T-helper 2 cell treated with Interferon-gamma antibody and Interleukin-4, amounts not matched to agents 5 μg/mL and 100 μg/mL, for 36 hours (primary cell): ENCODE measurements at regions not wholly inside any gene's neighbourhood (a gene's known extent, or its start where the extent isn't known, plus 50 kb on each side); places are given as distances from the start of the nearest gene placed in this dataset.
A peak's percentile ranks its signal among the peaks of the same experiment; 100 is the strongest.

Experiments used
- DNase-seq: peaks from one replicate; pipeline ENCODE4 v3.0.0; 2021; ENCODE audit warnings: low spot score
- H3K27ac Mint-ChIP-seq: one replicate; pipeline ENCODE4 v1.8.0; 2021; ENCODE audit warnings: mild to moderate bottlenecking, mixed read lengths
- H3K27me3 Mint-ChIP-seq: one replicate; pipeline ENCODE4 v1.8.0; 2021; ENCODE audit warnings: low read depth, mixed read lengths
- H3K36me3 Mint-ChIP-seq: one replicate; pipeline ENCODE4 v1.8.0; 2021; ENCODE audit warnings: low read depth, mixed read lengths
- H3K4me1 Mint-ChIP-seq: one replicate; pipeline ENCODE4 v1.8.0; 2021; ENCODE audit warnings: low read depth, mixed read lengths
- H3K4me3 Mint-ChIP-seq: one replicate; pipeline ENCODE4 v1.8.0; 2022; ENCODE audit warnings: mild to moderate bottlenecking, moderate library complexity, mixed read lengths
- H3K9me3 Mint-ChIP-seq: one replicate; pipeline ENCODE4 v1.8.0; 2021; ENCODE audit warnings: mixed read lengths

DNA sequence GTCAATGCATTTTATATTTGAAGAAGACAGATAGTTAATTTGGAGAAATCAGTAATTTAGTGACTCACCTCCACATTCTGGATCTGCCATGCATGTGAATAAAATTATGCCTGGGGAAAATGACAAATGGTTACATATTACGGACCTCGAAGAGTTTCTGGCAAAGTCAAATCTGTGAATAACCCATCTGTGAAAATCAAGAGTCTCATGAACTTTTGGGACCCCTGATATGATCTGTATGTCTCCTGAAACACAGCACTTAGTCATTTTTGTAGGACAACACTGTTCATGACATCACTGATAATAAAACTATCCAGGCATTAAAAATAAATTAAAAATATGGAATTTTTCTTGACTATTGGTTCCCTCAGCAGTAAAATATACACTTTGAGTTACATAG, 584.5 kb downstream of the TLE4 start:
- Mint-ChIP-seq H3K27ac (no peak overlapping the region), H3K4me1 (no peaks in the 10 kb centered on the region), H3K27me3 (no peaks in the 10 kb centered on the region), H3K9me3 (peaks cover 8% of the 10 kb centered on the region), H3K36me3 (no peaks in the 10 kb centered on the region), H3K4me3 (no peak overlapping the region)
- DNase-seq: no peak

DNA sequence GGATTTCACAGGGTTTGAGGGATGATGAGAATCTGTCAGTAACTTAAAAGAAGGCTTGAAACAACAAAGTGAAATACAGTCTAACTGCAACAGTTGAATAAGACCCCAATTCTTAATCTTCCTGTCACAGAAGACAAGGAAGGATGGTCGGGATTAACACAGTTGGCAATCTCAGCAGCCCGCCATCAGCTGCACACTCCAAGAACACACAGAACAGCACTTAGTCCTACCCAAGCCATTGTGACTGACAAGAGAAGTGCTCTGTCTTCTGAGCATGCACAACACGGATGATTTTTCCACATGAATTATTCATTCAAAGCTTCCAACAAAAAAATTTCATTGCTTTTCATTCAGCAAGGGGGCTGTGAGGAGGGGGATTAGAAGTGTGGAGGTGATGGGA, 576.1 kb downstream of the TLE4 start:
- Mint-ChIP-seq H3K27ac (no peak overlapping the region), H3K4me1 (no peaks in the 10 kb centered on the region), H3K9me3 (peaks cover 13% of the 10 kb centered on the region), H3K4me3 (no peak overlapping the region), H3K36me3 (no peaks in the 10 kb centered on the region), H3K27me3 (no peaks in the 10 kb centered on the region)
- DNase-seq: no peak

DNA sequence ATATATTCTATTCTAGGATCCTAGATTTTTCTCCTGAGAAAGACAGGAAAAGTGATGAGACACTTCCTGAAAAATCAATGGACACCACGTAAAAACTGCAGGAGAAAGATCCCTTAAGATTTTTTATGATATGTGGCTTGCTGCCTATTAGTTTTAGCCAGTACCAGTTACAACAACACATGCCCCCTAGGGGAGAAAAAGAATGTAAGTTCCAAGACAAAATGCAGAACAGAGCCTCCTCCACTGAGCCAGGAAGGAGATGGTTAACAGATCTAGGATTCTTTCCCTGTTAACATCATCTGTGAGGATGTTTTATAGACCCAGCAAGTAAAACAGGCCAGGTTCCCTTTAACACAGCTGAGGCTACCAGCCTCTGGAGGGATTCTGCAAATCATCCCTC, 574.7 kb downstream of the TLE4 start:
- H3K27ac Mint-ChIP-seq: no peak overlapping the region
- H3K4me3 Mint-ChIP-seq: no peak overlapping the region
- peaks cover 13% of the 10 kb centered on the region for H3K9me3 Mint-ChIP-seq
- H3K27me3 Mint-ChIP-seq: no peaks in the 10 kb centered on the region
- H3K4me1 Mint-ChIP-seq: no peaks in the 10 kb centered on the region
- H3K36me3 Mint-ChIP-seq: no peaks in the 10 kb centered on the region
- DNase-seq: no peak

DNA sequence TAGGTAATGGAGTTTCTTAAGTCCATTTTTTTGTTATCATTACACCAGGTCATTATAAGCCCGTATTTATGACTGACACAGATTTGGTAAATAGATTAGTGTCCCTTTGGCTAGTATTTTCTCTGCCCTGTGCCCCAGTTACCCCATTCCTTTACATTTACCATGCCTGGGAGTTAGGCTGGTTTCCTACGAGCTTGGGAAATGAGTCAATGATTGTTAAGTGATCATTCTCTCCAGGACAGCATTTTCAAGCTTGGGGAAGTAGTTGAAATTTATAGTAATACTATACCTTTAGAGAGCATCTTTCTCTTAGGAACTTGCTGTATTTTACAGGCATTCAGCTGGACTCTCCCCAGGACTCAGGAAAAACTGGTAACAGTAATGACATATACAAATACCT, 573.1 kb downstream of the TLE4 start:
- Mint-ChIP-seq H3K9me3 (peaks cover 7% of the 10 kb centered on the region), H3K4me1 (no peaks in the 10 kb centered on the region), H3K27ac (no peak overlapping the region), H3K36me3 (no peaks in the 10 kb centered on the region), H3K27me3 (no peaks in the 10 kb centered on the region), H3K4me3 (no peak overlapping the region)
- DNase-seq: no peak

DNA sequence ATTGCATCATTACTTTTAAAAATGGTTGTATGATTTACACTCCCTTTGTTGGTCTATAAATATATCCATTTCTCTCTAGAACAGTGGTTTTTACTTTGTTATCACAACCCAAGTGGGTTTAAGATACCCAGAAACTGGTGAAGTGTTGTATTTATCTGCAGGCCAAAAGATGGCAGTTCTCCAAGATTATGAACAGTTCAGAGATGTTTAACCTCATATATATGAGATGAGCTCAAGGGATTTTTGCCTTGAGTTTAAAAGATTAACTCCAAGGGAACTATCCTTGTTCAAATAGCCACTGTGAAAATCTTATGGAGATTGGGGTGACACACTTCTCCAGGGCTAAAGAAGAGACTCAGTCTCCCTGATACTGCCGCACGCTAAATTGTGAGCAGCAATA, 572.6 kb downstream of the TLE4 start:
- H3K27me3 Mint-ChIP-seq: no peaks in the 10 kb centered on the region
- DNase-seq: no peak
- H3K9me3 Mint-ChIP-seq: peaks cover 2% of the 10 kb centered on the region
- no peaks in the 10 kb centered on the region for H3K36me3 Mint-ChIP-seq
- no peak overlapping the region for H3K27ac Mint-ChIP-seq
- no peak overlapping the region for H3K4me3 Mint-ChIP-seq
- no peaks in the 10 kb centered on the region for H3K4me1 Mint-ChIP-seq

DNA sequence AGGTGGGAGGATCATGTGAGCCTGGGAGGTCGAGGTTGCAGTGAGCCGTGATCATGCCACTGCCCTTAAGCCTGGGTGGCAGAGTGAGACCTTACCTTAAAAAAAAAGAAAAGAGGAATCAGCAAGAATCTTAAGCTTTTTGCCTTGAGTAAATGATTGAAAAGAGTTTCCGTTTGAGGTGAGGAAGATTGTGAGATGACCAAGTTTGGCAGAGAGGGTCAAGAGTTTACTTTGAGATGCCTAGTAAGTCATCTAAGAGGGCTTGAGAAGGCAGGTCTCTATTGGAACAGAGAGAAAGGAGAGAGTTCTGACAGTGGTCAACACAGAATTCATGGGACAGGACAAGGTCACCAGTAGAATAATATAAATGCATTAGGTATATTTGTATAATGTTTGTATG, 572.1 kb downstream of the TLE4 start:
- Mint-ChIP-seq H3K9me3 (no peaks in the 10 kb centered on the region), H3K27ac (no peak overlapping the region), H3K4me3 (no peak overlapping the region), H3K36me3 (no peaks in the 10 kb centered on the region), H3K27me3 (no peaks in the 10 kb centered on the region), H3K4me1 (no peaks in the 10 kb centered on the region)
- no peak for DNase-seq

DNA sequence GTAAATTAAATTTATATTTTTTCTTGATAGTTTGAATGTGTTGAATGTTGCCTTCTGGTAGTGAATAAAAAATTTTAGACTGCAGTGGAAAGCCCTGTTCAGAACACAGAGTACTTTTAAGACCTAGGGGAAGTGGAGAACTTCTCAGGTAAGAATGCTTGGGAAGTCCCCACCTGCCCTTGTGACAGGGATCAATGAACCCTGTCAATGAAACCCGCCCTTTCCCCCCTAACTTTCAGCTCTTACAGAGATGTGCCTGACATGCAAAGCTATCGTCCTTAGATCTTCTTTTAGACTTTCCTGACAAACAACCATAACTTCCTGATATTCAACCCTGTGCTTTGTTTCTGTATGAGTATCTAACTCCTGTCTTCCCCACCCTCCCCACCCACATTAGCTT, 562.7 kb downstream of the TLE4 start:
- Mint-ChIP-seq H3K36me3 (no peaks in the 10 kb centered on the region), H3K4me1 (peaks cover 5% of the 10 kb centered on the region), H3K27me3 (no peaks in the 10 kb centered on the region), H3K27ac (no peak overlapping the region), H3K9me3 (no peaks in the 10 kb centered on the region), H3K4me3 (peak overlapping the region; percentile 24)
- DNase-seq: no peak

DNA sequence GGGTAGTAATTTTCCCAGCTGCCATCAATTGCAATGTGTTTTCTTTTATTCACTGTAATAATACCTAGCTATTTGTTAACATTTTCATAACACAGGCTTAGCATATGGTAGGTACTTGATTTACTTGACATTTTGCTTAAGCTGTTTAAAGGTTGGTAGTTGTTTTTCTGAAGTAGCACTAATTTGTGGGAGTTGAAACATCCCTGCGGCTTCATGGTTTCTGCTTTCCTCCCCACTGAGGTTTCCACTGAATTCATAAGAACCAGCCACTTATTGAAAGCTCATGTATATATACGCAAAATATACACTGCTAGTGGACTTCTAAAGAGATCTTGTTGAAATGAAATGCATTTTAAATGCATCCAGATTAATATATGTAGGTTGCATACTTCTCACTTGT, 559.9 kb downstream of the TLE4 start:
- Mint-ChIP-seq H3K27ac (no peak overlapping the region), H3K9me3 (no peaks in the 10 kb centered on the region), H3K36me3 (no peaks in the 10 kb centered on the region), H3K27me3 (no peaks in the 10 kb centered on the region), H3K4me1 (peaks cover 5% of the 10 kb centered on the region), H3K4me3 (no peak overlapping the region)
- DNase-seq: no peak

DNA sequence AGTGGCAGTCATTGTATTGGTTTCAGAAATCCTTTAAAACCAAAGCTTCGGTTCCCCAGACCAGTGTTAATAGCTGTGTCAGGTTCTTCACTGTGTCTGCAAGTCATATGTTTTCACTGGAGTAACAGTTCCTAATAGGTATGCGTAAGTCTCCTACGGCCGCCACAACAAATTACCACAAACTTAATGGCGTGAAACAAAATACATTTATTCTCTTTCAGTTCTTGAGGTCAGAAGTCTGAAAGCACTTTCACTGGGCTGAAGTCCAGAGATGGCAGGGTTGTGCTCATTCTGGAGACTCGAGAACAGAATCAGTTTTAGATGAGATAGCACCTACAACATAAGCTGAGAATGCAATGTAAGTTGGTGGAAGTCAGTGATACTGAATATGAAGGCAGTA, 556.2 kb downstream of the TLE4 start:
- no peaks in the 10 kb centered on the region for H3K36me3 Mint-ChIP-seq

DNA sequence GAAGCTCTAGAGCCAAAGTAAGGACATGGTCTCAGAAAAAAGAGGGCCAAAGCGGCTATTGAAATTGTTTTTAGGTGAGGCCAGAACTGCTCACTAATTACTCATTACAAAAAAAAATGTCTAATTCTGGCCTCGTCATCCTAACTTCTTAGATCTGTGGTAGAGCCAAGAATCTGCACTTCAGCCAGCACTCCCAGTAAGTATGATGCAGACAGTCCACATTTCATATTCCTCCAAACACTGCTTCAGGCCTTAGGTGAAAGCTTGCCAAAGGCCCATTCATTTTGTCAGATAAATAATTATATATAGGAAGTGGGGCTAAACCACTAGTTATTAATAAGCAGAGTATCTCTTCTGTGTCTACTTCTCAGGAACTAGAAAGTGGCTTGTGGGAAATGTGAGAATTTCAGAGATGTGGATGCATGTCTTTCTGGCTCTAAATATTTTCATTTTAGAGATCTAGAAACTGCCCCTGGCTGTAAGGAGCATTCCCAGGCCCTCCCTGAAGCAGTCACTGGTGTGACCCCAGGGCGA, 554.0 kb downstream of the TLE4 start:
- Mint-ChIP-seq H3K9me3 (no peaks in the 10 kb centered on the region), H3K4me1 (no peaks in the 10 kb centered on the region), H3K27ac (no peak overlapping the region), H3K36me3 (no peaks in the 10 kb centered on the region), H3K4me3 (no peak overlapping the region), H3K27me3 (no peaks in the 10 kb centered on the region)
- no peak for DNase-seq

More for the DNA sequence above, 556.2 kb downstream of the TLE4 start:
- Mint-ChIP-seq H3K4me3 (no peak overlapping the region), H3K27ac (no peak overlapping the region), H3K9me3 (no peaks in the 10 kb centered on the region), H3K4me1 (no peaks in the 10 kb centered on the region), H3K27me3 (no peaks in the 10 kb centered on the region)
- no peak for DNase-seq

DNA sequence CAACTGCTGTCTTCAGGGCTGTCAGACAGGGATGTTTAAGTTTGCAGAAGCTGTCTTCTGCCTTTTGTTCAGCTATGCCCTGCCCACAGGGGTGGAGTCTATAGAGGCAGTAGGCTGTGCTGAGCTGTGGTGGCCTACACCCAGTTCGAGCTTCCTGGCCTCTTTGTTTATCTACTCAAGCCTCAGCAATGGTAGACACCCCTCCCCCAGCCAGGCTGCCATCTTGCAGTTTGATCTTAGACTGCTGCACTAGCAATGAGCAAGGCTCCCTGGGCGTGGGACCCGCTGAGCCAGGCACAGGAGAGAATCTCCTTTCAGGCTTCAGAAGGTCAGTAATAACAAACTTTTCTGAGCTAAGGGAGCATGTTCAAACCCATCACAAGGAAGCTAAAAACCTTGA, 545.3 kb downstream of the TLE4 start:
- Mint-ChIP-seq H3K4me1 (no peaks in the 10 kb centered on the region), H3K27ac (no peak overlapping the region), H3K9me3 (peaks cover 10% of the 10 kb centered on the region), H3K27me3 (no peaks in the 10 kb centered on the region), H3K4me3 (no peak overlapping the region), H3K36me3 (no peaks in the 10 kb centered on the region)
- no peak for DNase-seq

DNA sequence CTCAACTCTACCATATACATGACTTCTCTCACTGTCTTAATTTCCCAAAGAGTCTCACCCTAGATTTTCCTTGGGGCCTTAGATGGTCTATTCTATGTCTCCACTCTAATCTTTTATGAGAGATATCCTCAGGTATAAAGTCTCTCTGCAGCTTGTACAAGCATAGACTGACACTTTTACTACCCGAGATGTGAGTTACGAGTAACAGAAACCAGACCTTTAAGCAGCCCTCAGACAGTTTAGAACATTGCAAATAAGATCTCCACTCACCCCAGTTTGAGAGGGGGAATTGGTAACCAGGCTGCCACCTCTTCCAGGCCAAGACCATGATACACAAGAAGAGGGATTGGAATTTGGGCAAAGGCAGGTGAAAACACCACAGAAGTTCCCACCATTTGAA, 542.5 kb downstream of the TLE4 start:
- peaks cover 2% of the 10 kb centered on the region for H3K4me1 Mint-ChIP-seq
- H3K36me3 Mint-ChIP-seq: no peaks in the 10 kb centered on the region
- DNase-seq: no peak
- H3K27me3 Mint-ChIP-seq: no peaks in the 10 kb centered on the region
- H3K9me3 Mint-ChIP-seq: peaks cover 10% of the 10 kb centered on the region
- no peak overlapping the region for H3K27ac Mint-ChIP-seq
- no peak overlapping the region for H3K4me3 Mint-ChIP-seq

DNA sequence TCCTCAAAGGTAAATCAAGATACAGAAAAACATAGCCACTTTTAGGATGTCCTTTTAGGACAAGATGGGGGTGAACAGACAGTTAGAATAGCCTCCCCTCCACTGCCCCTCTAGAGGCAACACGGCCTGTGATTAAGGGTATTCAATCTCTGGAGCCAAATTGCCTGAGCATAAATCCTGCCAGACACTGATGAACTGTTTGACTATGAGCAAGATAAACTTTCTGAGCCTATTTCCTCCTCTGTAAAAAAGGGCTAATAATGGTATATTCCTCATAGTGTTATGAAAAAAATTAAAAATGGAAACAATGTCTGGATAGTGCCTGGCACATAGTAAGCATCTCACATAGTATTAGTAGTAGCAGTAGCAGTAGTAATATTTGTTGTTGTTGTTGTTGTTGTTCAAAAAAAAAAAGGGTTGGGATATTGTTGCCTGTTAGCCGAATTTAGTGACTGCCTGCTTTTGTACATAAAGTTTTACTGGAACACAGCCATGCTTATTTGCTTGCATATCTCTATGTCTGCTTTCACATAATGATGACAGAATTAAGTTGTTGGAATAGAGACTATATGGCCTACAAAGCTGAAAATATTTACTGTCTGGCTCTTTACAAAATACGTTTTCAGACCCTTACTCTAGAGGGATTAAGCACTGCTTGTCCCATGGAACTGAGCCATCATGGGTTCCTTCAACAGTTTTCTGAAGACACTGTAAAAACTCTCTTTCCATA, 536.3 kb downstream of the TLE4 start:
- Mint-ChIP-seq H3K27me3 (peaks cover 2% of the 10 kb centered on the region), H3K9me3 (no peaks in the 10 kb centered on the region), H3K4me3 (no peak overlapping the region), H3K36me3 (no peaks in the 10 kb centered on the region), H3K4me1 (peaks cover 2% of the 10 kb centered on the region), H3K27ac (no peak overlapping the region)
- no peak for DNase-seq

DNA sequence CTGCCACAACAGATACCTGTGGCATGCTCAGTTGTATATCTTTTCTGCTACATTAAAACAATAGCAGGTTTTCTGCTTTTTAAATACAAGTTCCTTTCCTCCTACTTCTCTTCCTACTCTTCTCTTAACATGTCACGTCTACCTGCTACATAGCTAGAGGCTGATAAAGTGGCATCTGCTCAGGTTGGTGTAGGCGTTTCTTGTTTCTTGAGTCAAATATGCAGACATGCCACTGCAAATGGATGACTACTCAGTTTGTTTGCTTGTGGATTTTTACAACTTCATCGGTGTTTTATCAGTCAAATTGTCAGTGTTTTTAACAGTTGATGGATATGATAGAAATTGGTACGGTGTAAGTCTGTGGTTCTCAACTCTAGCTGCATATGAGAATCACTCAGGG, 525.7 kb downstream of the TLE4 start:
- no peak for DNase-seq
- Mint-ChIP-seq H3K4me3 (no peak overlapping the region), H3K4me1 (no peaks in the 10 kb centered on the region), H3K27me3 (no peaks in the 10 kb centered on the region), H3K9me3 (peaks cover 4% of the 10 kb centered on the region), H3K36me3 (no peaks in the 10 kb centered on the region), H3K27ac (no peak overlapping the region)

DNA sequence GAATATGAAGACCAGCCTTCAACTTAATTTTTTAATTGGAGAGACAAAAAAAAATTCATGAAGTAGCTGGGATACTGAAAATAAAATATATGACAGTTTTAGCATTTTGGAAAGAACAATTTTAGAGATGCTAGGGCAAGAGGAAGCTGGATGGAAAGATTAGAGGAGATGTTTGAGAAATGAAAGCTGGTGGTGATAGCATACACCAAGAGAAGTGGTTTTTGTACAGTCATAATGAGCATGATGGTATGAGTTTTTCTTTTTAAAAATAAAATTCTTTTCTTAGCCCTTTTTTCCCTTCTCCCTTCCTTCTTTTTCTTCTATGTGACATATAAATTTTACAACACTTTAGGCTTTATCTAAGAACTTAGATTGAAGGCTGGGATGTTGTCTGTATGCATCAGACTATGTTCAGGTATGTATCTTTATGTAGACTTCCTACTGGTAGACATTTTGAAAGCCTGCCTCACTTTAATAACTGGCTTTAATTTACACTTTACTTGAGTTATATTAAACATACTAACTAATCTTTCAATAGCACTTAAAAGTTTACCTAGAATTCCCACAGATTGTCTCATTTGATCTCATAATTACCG, 522.5 kb downstream of the TLE4 start:
- no peaks in the 10 kb centered on the region for H3K36me3 Mint-ChIP-seq
- H3K4me3 Mint-ChIP-seq: no peak overlapping the region

More for the DNA sequence above, 522.5 kb downstream of the TLE4 start:
- Mint-ChIP-seq H3K27ac (no peak overlapping the region), H3K9me3 (peaks cover 4% of the 10 kb centered on the region), H3K4me1 (no peaks in the 10 kb centered on the region), H3K27me3 (no peaks in the 10 kb centered on the region)
- DNase-seq: no peak
